PC-9 (cell line): ENCODE measurements at regions not wholly inside any gene's neighbourhood (a gene's known extent, or its start where the extent isn't known, plus 50 kb on each side); places are given as distances from the start of the nearest gene placed in this dataset.

ENCODE experiments used
- EZH2 ChIP-seq: fragments of 200-600 bp; sonication (generic); IDR thresholded peaks from 2 replicates; pipeline ENCODE4 v1.8.0; 2017; ENCODE audit warnings: antibody characterized with exemption, low read depth
- TF ChIP-seq, protein P1 (sequence below): fragments of 200-600 bp; sonication (generic); conservative IDR thresholded peaks from 2 replicates; pipeline ENCODE4 v1.6.1; 2017; ENCODE audit warnings: mixed run types, antibody characterized with exemption, mild to moderate bottlenecking, moderate library complexity

DNA sequence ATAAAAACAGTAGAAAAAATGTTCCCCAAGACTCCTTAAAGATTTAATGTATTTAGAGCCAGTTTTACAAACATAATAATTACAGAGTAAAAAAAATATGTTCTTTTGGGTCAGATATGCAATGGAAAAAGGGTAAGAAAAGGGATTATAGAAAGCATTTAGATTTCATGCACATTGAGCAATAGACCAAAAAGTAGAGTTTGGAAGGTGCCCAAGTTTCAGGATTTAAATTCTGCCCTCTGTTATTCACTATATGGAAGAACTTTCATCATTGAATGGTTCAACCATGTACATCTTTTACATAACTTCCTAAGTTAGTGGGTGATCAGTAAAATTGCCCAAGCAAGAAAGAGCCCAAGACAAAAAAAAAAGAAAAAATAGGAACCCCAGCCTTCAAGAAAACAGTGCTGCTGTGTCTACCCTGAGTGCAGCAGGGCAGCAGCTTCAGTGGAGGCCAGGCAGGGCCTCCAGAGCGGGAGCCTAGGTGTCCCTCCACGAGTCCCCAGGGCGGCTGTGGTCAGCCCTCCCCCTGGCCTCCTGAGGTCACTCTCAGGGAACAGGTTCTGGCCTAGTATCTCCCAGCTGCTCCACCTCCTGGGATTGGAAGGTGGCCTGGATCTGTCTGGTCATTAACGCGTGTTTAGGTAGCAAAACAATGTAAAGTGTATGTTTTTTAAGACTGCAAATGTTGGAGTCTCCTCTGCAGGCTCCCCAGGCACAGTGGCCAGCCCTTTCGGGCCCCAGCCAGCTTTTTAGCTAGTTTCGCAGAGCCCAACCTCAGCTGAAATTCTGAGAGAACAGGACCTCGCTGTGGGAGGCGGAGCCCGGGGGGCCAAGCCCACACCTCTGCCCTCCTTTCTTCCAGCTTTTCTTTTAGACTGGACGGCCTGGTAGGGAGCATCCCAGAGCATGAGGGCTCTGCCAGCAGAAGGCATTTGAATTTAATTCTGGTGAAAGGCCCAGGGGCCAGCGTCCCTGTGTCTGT, 77.3 kb downstream of the TEX51 start:
- TF ChIP-seq, protein P1, sequence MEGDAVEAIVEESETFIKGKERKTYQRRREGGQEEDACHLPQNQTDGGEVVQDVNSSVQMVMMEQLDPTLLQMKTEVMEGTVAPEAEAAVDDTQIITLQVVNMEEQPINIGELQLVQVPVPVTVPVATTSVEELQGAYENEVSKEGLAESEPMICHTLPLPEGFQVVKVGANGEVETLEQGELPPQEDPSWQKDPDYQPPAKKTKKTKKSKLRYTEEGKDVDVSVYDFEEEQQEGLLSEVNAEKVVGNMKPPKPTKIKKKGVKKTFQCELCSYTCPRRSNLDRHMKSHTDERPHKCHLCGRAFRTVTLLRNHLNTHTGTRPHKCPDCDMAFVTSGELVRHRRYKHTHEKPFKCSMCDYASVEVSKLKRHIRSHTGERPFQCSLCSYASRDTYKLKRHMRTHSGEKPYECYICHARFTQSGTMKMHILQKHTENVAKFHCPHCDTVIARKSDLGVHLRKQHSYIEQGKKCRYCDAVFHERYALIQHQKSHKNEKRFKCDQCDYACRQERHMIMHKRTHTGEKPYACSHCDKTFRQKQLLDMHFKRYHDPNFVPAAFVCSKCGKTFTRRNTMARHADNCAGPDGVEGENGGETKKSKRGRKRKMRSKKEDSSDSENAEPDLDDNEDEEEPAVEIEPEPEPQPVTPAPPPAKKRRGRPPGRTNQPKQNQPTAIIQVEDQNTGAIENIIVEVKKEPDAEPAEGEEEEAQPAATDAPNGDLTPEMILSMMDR: no peak
- TF ChIP-seq EZH2: no peak
